ENCODE measurements at regions not wholly inside any gene's neighbourhood (a gene's known extent, or its start where the extent isn't known, plus 50 kb on each side); places are given as distances from the start of the nearest gene placed in this dataset.

- H3K9me2 ChIP-seq: no peaks in the 10 kb centered on the region
- ChIA-PET POLR2A (no interaction called here), CTCF (interaction anchor here (0.6 kb wide), 1 partner anchor 166 kb away, joined by 3 read pairs; no protein-coding TSS in a partner anchor)
- DNase-seq: no peak
- no peaks in the 10 kb centered on the region for H4K20me1 ChIP-seq (ENCODE audit: insufficient read depth)
- no peaks in the 10 kb centered on the region for H3K9me3 ChIP-seq
- H3K27ac ChIP-seq (ENCODE audit: low read depth in 2 of 2, low read length in 1 of 2): no peak overlapping the region
- H3F3A ChIP-seq (replicated peaks; ENCODE audit: insufficient read depth): no peaks in the 10 kb centered on the region
- H3K4me2 ChIP-seq: no peak overlapping the region
- no peak overlapping the region for H2AFZ ChIP-seq (ENCODE audit: low read depth)
- H3K36me3 ChIP-seq (replicated peaks in 1 of 2; ENCODE audit: control insufficient read depth in 1 of 2, insufficient read depth in 2 of 2, low read length in 1 of 2): no peaks in the 10 kb centered on the region
- no peaks in the 10 kb centered on the region for H3K79me2 ChIP-seq (ENCODE audit: insufficient read depth)
- H3K27me3 ChIP-seq (ENCODE audit: insufficient read depth): no peaks in the 10 kb centered on the region
- H3K4me3 ChIP-seq (ENCODE audit: low read depth in 2 of 2, low read length in 1 of 2): no peak overlapping the region
- H3K4me1 ChIP-seq (ENCODE audit: control insufficient read depth in 1 of 2, insufficient read depth in 2 of 2, low read depth in 1 of 2, low read length in 1 of 2): no peaks in the 10 kb centered on the region; a peak in 1 of 4 replicates
- no peak overlapping the region for H3K9ac ChIP-seq
- TF ChIP-seq CHD2 (IDR thresholded peaks at IDR 0.05; ENCODE audit: low read length, partially characterized antibody) (no peak), FOSL2 (IDR thresholded peaks at IDR 0.05; ENCODE audit: borderline replicate concordance, low read depth) (no peak), USF2 (IDR thresholded peaks at IDR 0.05; ENCODE audit: borderline replicate concordance, low read depth, low read length) (no peak), RFX5 (IDR thresholded peaks at IDR 0.05; ENCODE audit: low read length) (no peak), POLR2AphosphoS5 (IDR thresholded peaks at IDR 0.05; ENCODE audit: low read depth, low read length) (no peak), CTCF (IDR thresholded peaks at IDR 0.05) (no peak), USF1 (IDR thresholded peaks at IDR 0.05; ENCODE audit: borderline replicate concordance, low read depth) (no peak), RCOR1 (IDR thresholded peaks at IDR 0.05; ENCODE audit: low read length) (no peak), IRF3 (IDR thresholded peaks at IDR 0.05; ENCODE audit: low read depth, low read length) (no peak), FOXM1 (IDR thresholded peaks at IDR 0.05; ENCODE audit: low read depth) (no peak), EP300 (IDR thresholded peaks at IDR 0.05; ENCODE audit: borderline replicate concordance in 1 of 2, low read depth in 1 of 2, low read length in 1 of 2) (no peak)
- TF ChIP-seq, protein P1, sequence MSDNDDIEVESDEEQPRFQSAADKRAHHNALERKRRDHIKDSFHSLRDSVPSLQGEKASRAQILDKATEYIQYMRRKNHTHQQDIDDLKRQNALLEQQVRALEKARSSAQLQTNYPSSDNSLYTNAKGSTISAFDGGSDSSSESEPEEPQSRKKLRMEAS (IDR thresholded peaks at IDR 0.05; ENCODE audit: low read depth): no peak
Observed at GRCh38 chr2:198975779-198976178, 482.0 kb downstream of the SATB2 start.

DNA sequence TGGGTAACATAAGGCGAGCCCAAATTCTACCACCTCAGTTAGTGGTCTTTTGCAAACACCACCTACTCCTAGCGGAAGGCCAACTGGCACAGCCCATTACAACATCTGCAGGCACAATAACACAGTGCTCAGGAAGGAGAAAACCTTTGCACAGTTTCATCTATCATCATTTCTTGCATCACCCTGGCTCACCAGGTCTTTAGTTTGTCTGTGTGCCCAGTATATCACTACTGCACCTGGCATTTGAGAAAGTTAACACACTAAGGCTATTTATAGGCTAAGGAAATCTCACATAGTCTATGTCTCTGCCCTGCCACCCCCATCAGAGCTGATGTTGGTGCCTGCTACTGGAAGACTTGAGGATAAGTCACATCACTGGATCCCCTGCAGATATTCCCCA, 484.0 kb downstream of the SATB2 start:
- no peak overlapping the region for H3K4me3 ChIP-seq (ENCODE audit: low read depth in 2 of 2, low read length in 1 of 2)
- no peak overlapping the region for H3K4me2 ChIP-seq
- no peak overlapping the region for H2AFZ ChIP-seq (ENCODE audit: low read depth)
- H3K36me3 ChIP-seq (replicated peaks in 1 of 2; ENCODE audit: control insufficient read depth in 1 of 2, insufficient read depth in 2 of 2, low read length in 1 of 2): no peaks in the 10 kb centered on the region
- H3K9me2 ChIP-seq: no peaks in the 10 kb centered on the region
- H3K9ac ChIP-seq: no peak overlapping the region
- CTCF ChIA-PET: no interaction called here
- no peak overlapping the region for H3K27ac ChIP-seq (ENCODE audit: low read depth in 2 of 2, low read length in 1 of 2)
- no peak for TF ChIP-seq JUND (IDR thresholded peaks at IDR 0.05)
- TF ChIP-seq, protein P1 (IDR thresholded peaks at IDR 0.05; ENCODE audit: low read depth): no peak
- no peak for TF ChIP-seq RXRA (IDR thresholded peaks at IDR 0.05; ENCODE audit: borderline replicate concordance, low read depth)
- TF ChIP-seq EP300 (IDR thresholded peaks at IDR 0.05; ENCODE audit: borderline replicate concordance in 1 of 2, low read depth in 1 of 2, low read length in 1 of 2): no peak
- no peak for TF ChIP-seq NFIC (IDR thresholded peaks at IDR 0.05; ENCODE audit: borderline replicate concordance)
- TF ChIP-seq FOXJ3 (CRISPR knock-in tag; IDR thresholded peaks at IDR 0.05): no peak
- no peak for TF ChIP-seq TCF12 (IDR thresholded peaks at IDR 0.05)
- no peak for TF ChIP-seq RCOR1 (IDR thresholded peaks at IDR 0.05; ENCODE audit: low read length)
- no peak for TF ChIP-seq CHD2 (IDR thresholded peaks at IDR 0.05; ENCODE audit: low read length, partially characterized antibody)
- TF ChIP-seq FOXM1 (IDR thresholded peaks at IDR 0.05; ENCODE audit: low read depth): no peak
- no peak for TF ChIP-seq ZBTB33 (IDR thresholded peaks at IDR 0.05; ENCODE audit: borderline replicate concordance, low read depth)
- no peak for TF ChIP-seq USF2 (IDR thresholded peaks at IDR 0.05; ENCODE audit: borderline replicate concordance, low read depth, low read length)
- H3K79me2 ChIP-seq (ENCODE audit: insufficient read depth): no peaks in the 10 kb centered on the region
- H3K27me3 ChIP-seq (ENCODE audit: insufficient read depth): no peaks in the 10 kb centered on the region
- H3K9me3 ChIP-seq: no peaks in the 10 kb centered on the region
- 4% methylated on average over 2 of the region's 2 CpGs for WGBS (ENCODE audit: low lambda C conversion rate)
- DNase-seq: no peak
- no peaks in the 10 kb centered on the region; a peak in 1 of 4 replicates for H3K4me1 ChIP-seq (ENCODE audit: control insufficient read depth in 1 of 2, insufficient read depth in 2 of 2, low read depth in 1 of 2, low read length in 1 of 2)
- H4K20me1 ChIP-seq (ENCODE audit: insufficient read depth): no peaks in the 10 kb centered on the region
- H3F3A ChIP-seq (replicated peaks; ENCODE audit: insufficient read depth): no peaks in the 10 kb centered on the region
- POLR2A ChIA-PET: no interaction called here
